ENCODE measurements at regions not wholly inside any gene's neighbourhood (a gene's known extent, or its start where the extent isn't known, plus 50 kb on each side); places are given as distances from the start of the nearest gene placed in this dataset.

DNA sequence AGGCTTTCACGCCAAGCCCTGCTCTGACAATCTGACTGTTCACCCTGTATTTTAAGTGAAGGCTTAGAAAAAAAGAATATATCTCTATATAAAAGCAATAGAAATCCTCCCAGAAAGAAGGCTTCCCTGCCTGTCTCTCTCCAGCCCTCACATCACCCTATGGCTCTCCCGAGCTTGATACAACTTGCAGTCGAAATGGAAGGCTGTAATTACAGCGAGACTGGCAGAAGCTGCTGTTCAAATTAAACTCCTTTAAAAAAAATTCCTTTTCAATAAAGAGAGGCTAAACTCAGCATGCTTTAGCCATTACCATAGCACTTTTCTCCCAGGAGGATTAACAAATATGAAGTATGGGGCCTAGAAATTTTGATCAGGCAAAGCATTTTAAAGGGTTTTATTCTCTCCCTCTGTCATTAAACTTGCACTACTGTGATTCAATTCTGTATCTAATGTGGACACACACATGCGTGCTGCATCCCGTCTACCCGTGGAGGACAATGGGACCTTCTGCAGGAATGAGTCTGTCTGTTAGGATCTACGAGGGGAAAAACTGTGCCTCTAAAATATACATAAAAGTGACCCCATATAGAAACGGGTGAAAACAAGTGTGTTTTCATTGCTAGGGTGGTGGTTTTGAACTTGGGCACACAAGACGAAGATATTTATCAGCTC is 223.8 kb downstream of the USP6NL start (continued):
- TF ChIP-seq, protein P1, sequence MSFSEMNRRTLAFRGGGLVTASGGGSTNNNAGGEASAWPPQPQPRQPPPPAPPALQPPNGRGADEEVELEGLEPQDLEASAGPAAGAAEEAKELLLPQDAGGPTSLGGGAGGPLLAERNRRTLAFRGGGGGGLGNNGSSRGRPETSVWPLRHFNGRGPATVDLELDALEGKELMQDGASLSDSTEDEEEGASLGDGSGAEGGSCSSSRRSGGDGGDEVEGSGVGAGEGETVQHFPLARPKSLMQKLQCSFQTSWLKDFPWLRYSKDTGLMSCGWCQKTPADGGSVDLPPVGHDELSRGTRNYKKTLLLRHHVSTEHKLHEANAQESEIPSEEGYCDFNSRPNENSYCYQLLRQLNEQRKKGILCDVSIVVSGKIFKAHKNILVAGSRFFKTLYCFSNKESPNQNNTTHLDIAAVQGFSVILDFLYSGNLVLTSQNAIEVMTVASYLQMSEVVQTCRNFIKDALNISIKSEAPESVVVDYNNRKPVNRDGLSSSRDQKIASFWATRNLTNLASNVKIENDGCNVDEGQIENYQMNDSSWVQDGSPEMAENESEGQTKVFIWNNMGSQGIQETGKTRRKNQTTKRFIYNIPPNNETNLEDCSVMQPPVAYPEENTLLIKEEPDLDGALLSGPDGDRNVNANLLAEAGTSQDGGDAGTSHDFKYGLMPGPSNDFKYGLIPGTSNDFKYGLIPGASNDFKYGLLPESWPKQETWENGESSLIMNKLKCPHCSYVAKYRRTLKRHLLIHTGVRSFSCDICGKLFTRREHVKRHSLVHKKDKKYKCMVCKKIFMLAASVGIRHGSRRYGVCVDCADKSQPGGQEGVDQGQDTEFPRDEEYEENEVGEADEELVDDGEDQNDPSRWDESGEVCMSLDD (tag by site-specific recombination; IDR thresholded peaks at IDR 0.05): no peak
- no peak for TF ChIP-seq ZNF548 (tag by site-specific recombination; IDR thresholded peaks at IDR 0.05)
- TF ChIP-seq ZNF174 (tag by site-specific recombination; IDR thresholded peaks at IDR 0.05): no peak
- TF ChIP-seq, protein P2, sequence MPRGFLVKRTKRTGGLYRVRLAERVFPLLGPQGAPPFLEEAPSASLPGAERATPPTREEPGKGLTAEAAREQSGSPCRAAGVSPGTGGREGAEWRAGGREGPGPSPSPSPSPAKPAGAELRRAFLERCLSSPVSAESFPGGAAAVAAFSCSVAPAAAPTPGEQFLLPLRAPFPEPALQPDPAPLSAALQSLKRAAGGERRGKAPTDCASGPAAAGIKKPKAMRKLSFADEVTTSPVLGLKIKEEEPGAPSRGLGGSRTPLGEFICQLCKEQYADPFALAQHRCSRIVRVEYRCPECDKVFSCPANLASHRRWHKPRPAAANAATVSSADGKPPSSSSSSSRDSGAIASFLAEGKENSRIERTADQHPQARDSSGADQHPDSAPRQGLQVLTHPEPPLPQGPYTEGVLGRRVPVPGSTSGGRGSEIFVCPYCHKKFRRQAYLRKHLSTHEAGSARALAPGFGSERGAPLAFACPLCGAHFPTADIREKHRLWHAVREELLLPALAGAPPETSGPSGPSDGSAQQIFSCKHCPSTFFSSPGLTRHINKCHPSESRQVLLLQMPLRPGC (tag by site-specific recombination; IDR thresholded peaks at IDR 0.05): no peak
- no peak for TF ChIP-seq ZNF248 (tag by site-specific recombination; IDR thresholded peaks at IDR 0.05)
- no peak for TF ChIP-seq ZNF423 (tag by site-specific recombination; IDR thresholded peaks at IDR 0.05)
- TF ChIP-seq ZNF175 (tag by site-specific recombination; IDR thresholded peaks at IDR 0.05): no peak

DNA sequence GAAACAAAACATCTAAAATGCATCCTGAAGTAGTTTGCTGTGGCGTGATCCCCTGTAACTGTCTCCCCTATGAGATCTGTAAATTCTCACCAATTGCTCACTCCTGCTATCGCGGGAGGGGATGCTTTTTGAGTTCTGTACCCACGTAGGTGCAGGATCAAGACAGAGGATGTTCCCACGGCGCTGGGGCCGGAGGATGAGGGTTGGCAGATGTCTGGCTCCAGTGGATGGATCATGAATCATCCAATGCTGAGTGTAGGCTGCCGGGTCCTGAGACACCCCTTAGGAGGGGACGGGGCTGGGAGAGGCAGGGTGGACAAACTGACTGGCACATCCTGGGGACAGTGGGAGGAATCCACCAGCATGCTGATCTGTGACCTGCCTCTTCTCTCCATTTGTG is 224.4 kb downstream of the USP6NL start:
- H3K9me3 ChIP-seq (ENCODE audit: control insufficient read depth, insufficient read depth, low read depth, low read length): no peaks in the 10 kb centered on the region
- ChIA-PET CTCF (interaction anchor here (0.8 kb wide), 1 partner anchor 37 kb away, joined by 3 read pairs; no protein-coding TSS in a partner anchor), POLR2A (no interaction called here)
- no peak overlapping the region for H3K27ac ChIP-seq (ENCODE audit: extremely low read depth, low read depth, low read length)
- TF ChIP-seq ZNF621 (tag by site-specific recombination; IDR thresholded peaks at IDR 0.05) (no peak), ZNF239 (tag by site-specific recombination; IDR thresholded peaks at IDR 0.05) (no peak), ZNF174 (tag by site-specific recombination; IDR thresholded peaks at IDR 0.05) (no peak), EGR2 (tag by site-specific recombination; IDR thresholded peaks at IDR 0.05; ENCODE audit: low read depth) (peak; percentile 6; the same call in 1 of the 2 replicates), ZNF354C (tag by site-specific recombination; IDR thresholded peaks at IDR 0.05; ENCODE audit: borderline replicate concordance, low read depth) (no peak)
- no peaks in the 10 kb centered on the region for H3K36me3 ChIP-seq (ENCODE audit: control insufficient read depth in 2 of 2, insufficient read depth in 1 of 2, low read length in 2 of 2)
- no peak overlapping the region for H3K4me3 ChIP-seq (ENCODE audit: low read depth, low read length)
- no peaks in the 10 kb centered on the region for H3K4me1 ChIP-seq (ENCODE audit: control insufficient read depth, insufficient read depth, low read length)

Data from HEK293 (cell line).